ENCODE measurements at regions not wholly inside any gene's neighbourhood (a gene's known extent, or its start where the extent isn't known, plus 50 kb on each side); places are given as distances from the start of the nearest gene placed in this dataset.
A peak's percentile ranks its signal among the peaks of the same experiment; 100 is the strongest.

GRCh38 chr5:2206293-2207108, 323.8 kb upstream of the IRX4 start:
- no peak for DNase-seq (ENCODE audit: low spot score)

- DNase-seq (ENCODE audit: low spot score): peak; percentile 22
Observed at GRCh38 chr5:2205596-2206226, 323.0 kb upstream of the IRX4 start.

- peak; percentile 25 for DNase-seq (ENCODE audit: low spot score)
Observed at GRCh38 chr5:2205185-2205585, 322.5 kb upstream of the IRX4 start.

GRCh38 chr5:2204366-2205184, 321.9 kb upstream of the IRX4 start:
- peak; percentile 18 for DNase-seq (ENCODE audit: low spot score)

GRCh38 chr5:2203774-2204173, 321.0 kb upstream of the IRX4 start:
- DNase-seq (ENCODE audit: low spot score): no peak

GRCh38 chr5:2201832-2202231, 319.1 kb upstream of the IRX4 start:
- peak; percentile 15 for DNase-seq (ENCODE audit: low spot score)

- DNase-seq (ENCODE audit: low spot score): no peak
Observed at GRCh38 chr5:2201421-2201820, 318.7 kb upstream of the IRX4 start.

- DNase-seq (ENCODE audit: low spot score): peak; percentile 34
Observed at GRCh38 chr5:2201011-2201410, 318.3 kb upstream of the IRX4 start.

GRCh38 chr5:2200261-2200950, 317.7 kb upstream of the IRX4 start:
- DNase-seq (ENCODE audit: low spot score): peak; percentile 40

- peak; percentile 32 for DNase-seq (ENCODE audit: low spot score)
Observed at GRCh38 chr5:2199697-2200096, 317.0 kb upstream of the IRX4 start.

- peak; percentile 22 for DNase-seq (ENCODE audit: low spot score)
Observed at GRCh38 chr5:2196989-2197619, 314.4 kb upstream of the IRX4 start.

- DNase-seq (ENCODE audit: low spot score): peak; percentile 25
Observed at GRCh38 chr5:2196416-2196815, 313.7 kb upstream of the IRX4 start.

- DNase-seq (ENCODE audit: low spot score): no peak
Observed at GRCh38 chr5:2194949-2195348, 312.2 kb upstream of the IRX4 start.

GRCh38 chr5:2194236-2194555, 311.5 kb upstream of the IRX4 start:
- DNase-seq (ENCODE audit: low spot score): peak; percentile 28

- DNase-seq (ENCODE audit: low spot score): peak; percentile 17
Observed at GRCh38 chr5:2193542-2194235, 311.0 kb upstream of the IRX4 start.

GRCh38 chr5:2193142-2193541, 310.4 kb upstream of the IRX4 start:
- DNase-seq (ENCODE audit: low spot score): peak; percentile 26

GRCh38 chr5:2192496-2192895, 309.8 kb upstream of the IRX4 start:
- peak; percentile 25 for DNase-seq (ENCODE audit: low spot score)

GRCh38 chr5:2191972-2192371, 309.2 kb upstream of the IRX4 start:
- peak; percentile 15 for DNase-seq (ENCODE audit: low spot score)

- DNase-seq (ENCODE audit: low spot score): peak; percentile 23
Observed at GRCh38 chr5:2190549-2190948, 307.8 kb upstream of the IRX4 start.

GRCh38 chr5:2188661-2189060, 305.9 kb upstream of the IRX4 start:
- DNase-seq (ENCODE audit: low spot score): peak; percentile 17

GRCh38 chr5:2188137-2188536, 305.4 kb upstream of the IRX4 start:
- no peak for DNase-seq (ENCODE audit: low spot score)

Measured in ureter (tissue), 1 donor.